HEK293 (cell line): ENCODE measurements at regions not wholly inside any gene's neighbourhood (a gene's known extent, or its start where the extent isn't known, plus 50 kb on each side); places are given as distances from the start of the nearest gene placed in this dataset.

ENCODE experiments used
- CTCF ChIA-PET: fragments of 350-600 bp; formaldehyde crosslinking; extraction: SDS; loops from one replicate; lab custom pipeline; 2021; ENCODE audit warnings: antibody characterized with exemption; lab: Yijun Ruan, JAX
- POLR2A ChIA-PET: fragments of 300-600 bp; formaldehyde crosslinking; extraction: SDS; loops from one replicate; lab custom pipeline; 2020; ENCODE audit warnings: antibody characterized with exemption, inconsistent platforms; lab: Yijun Ruan, JAX
- H3K27ac ChIP-seq: fragments of 200-500 bp; sonication (Bioruptor generic); 2 replicates; pipeline ENCODE4 v1.5.1; 2014; ENCODE audit warnings: low read depth, low read length, control low read depth, inconsistent platforms; ENCODE audit errors: extremely low read depth
- H3K36me3 ChIP-seq, 2 experiments: fragments of 200-500 bp in 1 of 2; sonication (Bioruptor generic) in 1 of 2; 1 replicate in 1 of 2; 2 replicates in 1 of 2; pipeline ENCODE4 v1.5.1; 2014 to 2017; ENCODE audit warnings: inconsistent platforms in 2 of 2, low read length in 2 of 2; ENCODE audit not compliant: control insufficient read depth in 2 of 2, insufficient read depth in 1 of 2
- H3K4me1 ChIP-seq: fragments of 200-500 bp; sonication (Bioruptor generic); 2 replicates; pipeline ENCODE4 v1.5.1; 2014; ENCODE audit warnings: mild to moderate bottlenecking, low read length, inconsistent platforms; ENCODE audit not compliant: control insufficient read depth, insufficient read depth
- H3K4me3 ChIP-seq: 2 replicates; pipeline ENCODE4 v1.5.1; 2011; ENCODE audit warnings: low read depth, mild to moderate bottlenecking, control low read depth, low read length, moderate library complexity
- H3K9me3 ChIP-seq: fragments of 200-500 bp; sonication (Bioruptor generic); 2 replicates; pipeline ENCODE4 v1.5.1; 2014; ENCODE audit warnings: low read depth, low read length, inconsistent platforms; ENCODE audit not compliant: control insufficient read depth, insufficient read depth
- BCL11B ChIP-seq: fragments of 450-650 bp; formaldehyde crosslinking; IDR thresholded peaks from 2 replicates; pipeline ENCODE4 v1.5.1; 2016; ENCODE audit warnings: low read depth, missing biosample characterization, missing genetic modification characterization
- FEZF1 ChIP-seq: fragments of 450-650 bp; formaldehyde crosslinking; IDR thresholded peaks from 2 replicates; pipeline ENCODE4 v1.5.1; 2016; ENCODE audit warnings: missing biosample characterization, missing genetic modification characterization
- KLF1 ChIP-seq: fragments of 450-650 bp; formaldehyde crosslinking; IDR thresholded peaks from 2 replicates; pipeline ENCODE4 v1.5.1; 2016; ENCODE audit warnings: missing biosample characterization, missing genetic modification characterization
- MYNN ChIP-seq: fragments of 450-650 bp; formaldehyde crosslinking; IDR thresholded peaks from 2 replicates; pipeline ENCODE4 v1.5.1; 2016; ENCODE audit warnings: missing biosample characterization, missing genetic modification characterization, borderline replicate concordance
- SP3 ChIP-seq: fragments of 450-650 bp; formaldehyde crosslinking; IDR thresholded peaks from 2 replicates; pipeline ENCODE4 v1.5.1; 2016; ENCODE audit warnings: missing biosample characterization, missing genetic modification characterization
- WT1 ChIP-seq: fragments of 450-650 bp; formaldehyde crosslinking; IDR thresholded peaks from 2 replicates; pipeline ENCODE4 v1.5.1; 2016; ENCODE audit warnings: missing biosample characterization, missing genetic modification characterization
- ZBTB21 ChIP-seq: fragments of 450-650 bp; formaldehyde crosslinking; IDR thresholded peaks from 2 replicates; pipeline ENCODE4 v1.5.1; 2017; ENCODE audit warnings: missing biosample characterization, missing genetic modification characterization
- ZBTB6 ChIP-seq: fragments of 450-650 bp; formaldehyde crosslinking; IDR thresholded peaks from 2 replicates; pipeline ENCODE4 v1.5.1; 2017; ENCODE audit warnings: missing biosample characterization, missing genetic modification characterization
- ZNF302 ChIP-seq: fragments of 450-650 bp; formaldehyde crosslinking; IDR thresholded peaks from 2 replicates; pipeline ENCODE4 v1.5.1; 2016; ENCODE audit warnings: missing biosample characterization, missing genetic modification characterization, low read depth
- ZNF311 ChIP-seq: fragments of 450-650 bp; formaldehyde crosslinking; IDR thresholded peaks from 2 replicates; pipeline ENCODE4 v1.5.1; 2017; ENCODE audit warnings: missing biosample characterization, missing genetic modification characterization, borderline replicate concordance
- ZNF354C ChIP-seq: fragments of 450-650 bp; formaldehyde crosslinking; IDR thresholded peaks from 2 replicates; pipeline ENCODE4 v1.5.1; 2016; ENCODE audit warnings: missing biosample characterization, missing genetic modification characterization, low read depth, borderline replicate concordance
- ZNF629 ChIP-seq: fragments of 450-650 bp; formaldehyde crosslinking; IDR thresholded peaks from 2 replicates; pipeline ENCODE4 v1.5.1; 2017; ENCODE audit warnings: missing biosample characterization, missing genetic modification characterization
- ZNF645 ChIP-seq: fragments of 450-650 bp; formaldehyde crosslinking; IDR thresholded peaks from 2 replicates; pipeline ENCODE4; 2016; ENCODE audit warnings: missing biosample characterization, missing genetic modification characterization
- ZNF776 ChIP-seq: fragments of 450-650 bp; formaldehyde crosslinking; IDR thresholded peaks from 2 replicates; pipeline ENCODE4 v1.5.0; 2017; ENCODE audit warnings: missing biosample characterization, missing genetic modification characterization, borderline replicate concordance
- ZNF830 ChIP-seq: fragments of 450-650 bp; IDR thresholded peaks from 2 replicates; pipeline ENCODE4 v1.5.0; 2018; ENCODE audit warnings: missing biosample characterization, missing genetic modification characterization, low read depth, mild to moderate bottlenecking, moderate library complexity
- TF ChIP-seq, protein P1 (sequence below): fragments of 450-650 bp; formaldehyde crosslinking; IDR thresholded peaks from 2 replicates; pipeline ENCODE4 v1.5.1; 2016; ENCODE audit warnings: missing biosample characterization, missing genetic modification characterization
- TF ChIP-seq, protein P2 (sequence below): fragments of 450-650 bp; formaldehyde crosslinking; IDR thresholded peaks from 2 replicates; pipeline ENCODE4 v1.5.0; 2017; ENCODE audit warnings: missing biosample characterization, missing genetic modification characterization, borderline replicate concordance

DNA sequence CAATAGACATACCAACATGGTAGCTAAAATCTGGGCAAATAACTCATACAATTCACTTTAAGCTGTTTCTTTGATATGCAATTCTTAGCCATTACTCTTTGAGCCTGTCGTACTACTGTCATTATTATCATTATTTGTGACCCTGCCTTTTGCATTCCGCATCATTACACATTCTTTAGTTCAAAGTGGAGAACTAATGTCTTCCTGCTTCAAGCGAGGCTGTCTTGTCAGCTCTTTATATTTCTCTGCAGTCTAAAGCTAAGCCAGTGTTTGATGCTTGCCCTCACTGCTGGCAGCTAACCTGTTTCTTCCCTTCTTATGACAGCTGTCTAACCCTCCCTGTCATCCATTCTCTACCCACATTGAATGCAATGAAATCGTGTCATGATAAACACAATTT, 186.8 kb downstream of the FAT4 start:
- Histone ChIP-seq H3K36me3 (no peaks in the 10 kb centered on the region), H3K27ac (no peak overlapping the region), H3K4me1 (no peaks in the 10 kb centered on the region), H3K9me3 (no peaks in the 10 kb centered on the region), H3K4me3 (no peak overlapping the region)
- CTCF ChIA-PET: no interaction called here
- POLR2A ChIA-PET: no interaction called here
- no peak for TF ChIP-seq SP3 (tag by site-specific recombination)
- TF ChIP-seq KLF1 (tag by site-specific recombination): no peak
- no peak for TF ChIP-seq ZBTB21

- ChIA-PET POLR2A (no interaction called here), CTCF (no interaction called here)
- no peak for TF ChIP-seq ZNF645 (tag by site-specific recombination)
- TF ChIP-seq, protein P1, sequence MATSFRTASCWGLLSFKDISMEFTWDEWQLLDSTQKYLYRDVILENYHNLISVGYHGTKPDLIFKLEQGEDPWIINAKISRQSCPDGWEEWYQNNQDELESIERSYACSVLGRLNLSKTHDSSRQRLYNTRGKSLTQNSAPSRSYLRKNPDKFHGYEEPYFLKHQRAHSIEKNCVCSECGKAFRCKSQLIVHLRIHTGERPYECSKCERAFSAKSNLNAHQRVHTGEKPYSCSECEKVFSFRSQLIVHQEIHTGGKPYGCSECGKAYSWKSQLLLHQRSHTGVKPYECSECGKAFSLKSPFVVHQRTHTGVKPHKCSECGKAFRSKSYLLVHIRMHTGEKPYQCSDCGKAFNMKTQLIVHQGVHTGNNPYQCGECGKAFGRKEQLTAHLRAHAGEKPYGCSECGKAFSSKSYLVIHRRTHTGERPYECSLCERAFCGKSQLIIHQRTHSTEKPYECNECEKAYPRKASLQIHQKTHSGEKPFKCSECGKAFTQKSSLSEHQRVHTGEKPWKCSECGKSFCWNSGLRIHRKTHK (tag by site-specific recombination): no peak
- no peak overlapping the region for H3K27ac ChIP-seq
- H3K4me3 ChIP-seq: no peak overlapping the region
- H3K4me1 ChIP-seq: no peaks in the 10 kb centered on the region
- H3K9me3 ChIP-seq: no peaks in the 10 kb centered on the region
- no peaks in the 10 kb centered on the region for H3K36me3 ChIP-seq
Observed at GRCh38 chr4:125505621-125506020, 190.9 kb downstream of the FAT4 start.

DNA sequence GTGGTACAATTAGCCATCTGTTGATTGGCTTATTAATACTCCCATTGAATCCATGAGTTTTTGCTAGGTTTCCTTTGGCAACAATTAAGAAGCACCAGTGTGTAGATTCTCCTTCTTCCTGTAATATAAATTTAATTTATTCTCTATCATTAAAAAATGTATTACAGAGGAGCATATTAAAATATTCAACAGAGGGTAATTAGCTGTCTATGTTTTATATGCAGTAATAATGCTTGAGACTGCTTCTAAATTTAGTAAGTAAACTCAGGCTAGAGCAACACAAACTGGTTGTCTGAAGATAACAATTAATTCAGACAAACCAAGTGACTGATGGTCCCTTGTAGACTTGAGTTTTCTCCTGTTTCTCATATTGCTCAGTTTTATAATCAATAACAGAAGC, 192.4 kb downstream of the FAT4 start:
- Histone ChIP-seq H3K9me3 (no peaks in the 10 kb centered on the region), H3K4me3 (no peak overlapping the region), H3K27ac (no peak overlapping the region), H3K36me3 (no peaks in the 10 kb centered on the region), H3K4me1 (no peaks in the 10 kb centered on the region)
- POLR2A ChIA-PET: no interaction called here
- no peak for TF ChIP-seq BCL11B
- TF ChIP-seq ZNF645 (tag by site-specific recombination): no peak
- no peak for TF ChIP-seq ZNF354C (tag by site-specific recombination)
- CTCF ChIA-PET: no interaction called here

GRCh38 chr4:125511715-125512114, 197.0 kb downstream of the FAT4 start:
- no peak for TF ChIP-seq ZNF830 (tag by site-specific recombination)
- no peak for TF ChIP-seq ZNF311 (tag by site-specific recombination)
- ChIA-PET CTCF (no interaction called here), POLR2A (no interaction called here)
- H3K9me3 ChIP-seq: no peaks in the 10 kb centered on the region
- no peak overlapping the region for H3K4me3 ChIP-seq
- no peaks in the 10 kb centered on the region for H3K36me3 ChIP-seq
- H3K27ac ChIP-seq: no peak overlapping the region
- H3K4me1 ChIP-seq: no peaks in the 10 kb centered on the region

DNA sequence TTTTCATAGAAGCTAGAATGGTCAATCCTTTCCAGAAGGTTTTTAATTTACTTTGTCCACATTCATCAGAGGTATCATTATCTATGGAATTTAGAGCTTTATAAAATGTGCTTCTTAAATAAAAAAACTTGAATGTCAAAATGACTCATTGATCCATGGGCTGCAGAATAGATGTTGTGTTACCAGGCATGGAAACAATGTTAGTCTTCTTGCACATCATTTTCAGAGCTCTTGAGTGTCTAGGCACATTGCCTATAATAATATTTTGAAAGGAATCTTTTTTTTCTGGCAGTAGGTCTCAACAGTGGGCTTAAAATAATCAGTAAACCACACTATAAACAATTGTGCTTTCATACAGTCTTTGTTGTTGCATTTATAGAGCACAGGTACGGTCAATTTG, 200.3 kb downstream of the FAT4 start:
- ChIA-PET POLR2A (no interaction called here), CTCF (interaction anchor here (0.6 kb wide), 1 partner anchor 117 kb away, joined by 9 read pairs; no protein-coding TSS in a partner anchor)
- H3K36me3 ChIP-seq: no peaks in the 10 kb centered on the region
- H3K9me3 ChIP-seq: no peaks in the 10 kb centered on the region
- H3K27ac ChIP-seq: no peak overlapping the region
- H3K4me1 ChIP-seq: no peaks in the 10 kb centered on the region
- no peak overlapping the region for H3K4me3 ChIP-seq
- TF ChIP-seq ZNF629 (no peak), ZNF302 (no peak), MYNN (tag by site-specific recombination) (no peak), ZBTB6 (tag by site-specific recombination) (no peak), WT1 (tag by site-specific recombination) (no peak), ZNF311 (tag by site-specific recombination) (no peak), ZNF776 (tag by site-specific recombination) (no peak), FEZF1 (tag by site-specific recombination) (no peak)
- TF ChIP-seq, protein P2, sequence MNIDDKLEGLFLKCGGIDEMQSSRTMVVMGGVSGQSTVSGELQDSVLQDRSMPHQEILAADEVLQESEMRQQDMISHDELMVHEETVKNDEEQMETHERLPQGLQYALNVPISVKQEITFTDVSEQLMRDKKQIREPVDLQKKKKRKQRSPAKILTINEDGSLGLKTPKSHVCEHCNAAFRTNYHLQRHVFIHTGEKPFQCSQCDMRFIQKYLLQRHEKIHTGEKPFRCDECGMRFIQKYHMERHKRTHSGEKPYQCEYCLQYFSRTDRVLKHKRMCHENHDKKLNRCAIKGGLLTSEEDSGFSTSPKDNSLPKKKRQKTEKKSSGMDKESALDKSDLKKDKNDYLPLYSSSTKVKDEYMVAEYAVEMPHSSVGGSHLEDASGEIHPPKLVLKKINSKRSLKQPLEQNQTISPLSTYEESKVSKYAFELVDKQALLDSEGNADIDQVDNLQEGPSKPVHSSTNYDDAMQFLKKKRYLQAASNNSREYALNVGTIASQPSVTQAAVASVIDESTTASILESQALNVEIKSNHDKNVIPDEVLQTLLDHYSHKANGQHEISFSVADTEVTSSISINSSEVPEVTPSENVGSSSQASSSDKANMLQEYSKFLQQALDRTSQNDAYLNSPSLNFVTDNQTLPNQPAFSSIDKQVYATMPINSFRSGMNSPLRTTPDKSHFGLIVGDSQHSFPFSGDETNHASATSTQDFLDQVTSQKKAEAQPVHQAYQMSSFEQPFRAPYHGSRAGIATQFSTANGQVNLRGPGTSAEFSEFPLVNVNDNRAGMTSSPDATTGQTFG (tag by site-specific recombination): no peak
